ENCODE measurements at regions not wholly inside any gene's neighbourhood (a gene's known extent, or its start where the extent isn't known, plus 50 kb on each side); places are given as distances from the start of the nearest gene placed in this dataset.
A peak's percentile ranks its signal among the peaks of the same experiment; 100 is the strongest.

DNA sequence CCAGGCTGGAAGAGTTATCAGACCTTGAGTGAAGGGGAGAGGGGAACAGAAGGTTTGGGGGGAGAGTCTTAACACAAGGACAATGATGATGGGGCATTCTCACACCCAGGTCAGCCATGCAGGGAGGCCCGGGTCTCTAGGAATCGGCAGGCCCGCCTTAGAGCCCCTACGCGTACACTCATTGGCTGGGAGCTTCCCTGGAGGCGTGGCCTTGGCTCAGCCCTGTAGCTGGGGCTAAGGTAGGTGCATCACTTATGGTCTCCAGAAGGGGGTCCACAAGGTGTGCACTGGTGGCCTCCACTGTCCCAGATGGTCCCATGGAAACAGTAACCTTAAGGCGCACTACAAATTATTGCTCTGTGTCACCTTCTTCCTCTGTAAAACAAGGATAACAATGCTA is 660.1 kb downstream of the MED13L start:
- H3K27ac ChIP-seq: no peak overlapping the region
- DNase-seq (ENCODE audit: low read depth in 1 of 2, low spot score in 1 of 2): no peak
- no peak overlapping the region for H3K4me2 ChIP-seq
- H3K4me3 ChIP-seq: no peak overlapping the region
- 47% methylated on average over 7 of the region's 7 CpGs for WGBS (ENCODE audit: missing lambda C conversion rate)
- 0 out of 3 replicates have a peak, but pooled peaks cover 3% of the 10 kb centered on the region for H3K9me3 ChIP-seq
- no peak for FAIRE-seq
- ATAC-seq: peak in 1 of 2 experiments; percentile 54; a peak in 3 of 6 replicates
- no peaks in the 10 kb centered on the region; the same call in 2 of the 3 replicates for H3K4me1 ChIP-seq
- no peak for TF ChIP-seq CBX2 (IDR thresholded peaks at IDR 0.05; ENCODE audit: borderline replicate concordance, low read depth)
- TF ChIP-seq ZFP36 (IDR thresholded peaks at IDR 0.05; ENCODE audit: borderline replicate concordance, partially characterized antibody): no peak
- TF ChIP-seq ESRRA (IDR thresholded peaks at IDR 0.05; ENCODE audit: borderline replicate concordance, low read length): no peak
- TF ChIP-seq HDAC2 (IDR thresholded peaks at IDR 0.05): no peak
- TF ChIP-seq POLR2A (IDR thresholded peaks at IDR 0.05; ENCODE audit: low read length): no peak
- no peak for TF ChIP-seq MAZ (IDR thresholded peaks at IDR 0.05; ENCODE audit: borderline replicate concordance, low read depth, low read length)
- no peak for TF ChIP-seq FOXS1 (CRISPR knock-in tag; IDR thresholded peaks at IDR 0.05)
- no peak for TF ChIP-seq HMGXB4 (CRISPR knock-in tag; IDR thresholded peaks at IDR 0.05; ENCODE audit: borderline replicate concordance)
- TF ChIP-seq NR3C1 (IDR thresholded peaks at IDR 0.05): no peak
- no peak for TF ChIP-seq HOXB5 (CRISPR knock-in tag; IDR thresholded peaks at IDR 0.05)
- TF ChIP-seq E2F6 (IDR thresholded peaks at IDR 0.05; ENCODE audit: borderline replicate concordance, low read depth): no peak
- no peak for TF ChIP-seq HOXB13 (CRISPR knock-in tag; IDR thresholded peaks at IDR 0.05; ENCODE audit: low read depth)
- ChIA-PET POLR2A (no interaction called here), CTCF (no interaction called here)

- ATAC-seq: no peak
- WGBS (ENCODE audit: missing lambda C conversion rate): 41% methylated on average over 5 of the region's 5 CpGs
- no peak overlapping the region for H3K4me3 ChIP-seq
- H3K9me3 ChIP-seq: 0 out of 3 replicates have a peak, but pooled peaks cover 3% of the 10 kb centered on the region
- no peak for DNase-seq (ENCODE audit: low read depth in 1 of 2, low spot score in 1 of 2)
- no peak for FAIRE-seq
- no peak for TF ChIP-seq E2F6 (IDR thresholded peaks at IDR 0.05; ENCODE audit: borderline replicate concordance, low read depth)
- TF ChIP-seq, protein P1, sequence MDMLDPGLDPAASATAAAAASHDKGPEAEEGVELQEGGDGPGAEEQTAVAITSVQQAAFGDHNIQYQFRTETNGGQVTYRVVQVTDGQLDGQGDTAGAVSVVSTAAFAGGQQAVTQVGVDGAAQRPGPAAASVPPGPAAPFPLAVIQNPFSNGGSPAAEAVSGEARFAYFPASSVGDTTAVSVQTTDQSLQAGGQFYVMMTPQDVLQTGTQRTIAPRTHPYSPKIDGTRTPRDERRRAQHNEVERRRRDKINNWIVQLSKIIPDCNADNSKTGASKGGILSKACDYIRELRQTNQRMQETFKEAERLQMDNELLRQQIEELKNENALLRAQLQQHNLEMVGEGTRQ (IDR thresholded peaks at IDR 0.05): no peak
- no peak for TF ChIP-seq MYC (IDR thresholded peaks at IDR 0.05; ENCODE audit: borderline replicate concordance, low read length)
- ChIA-PET POLR2A (no interaction called here), CTCF (interaction anchor here (1.0 kb wide), 1 partner anchor 11 kb away, joined by 3 read pairs; no protein-coding TSS in a partner anchor)
- no peaks in the 10 kb centered on the region for H3K4me1 ChIP-seq
- no peak overlapping the region for H3K4me2 ChIP-seq
- no peak overlapping the region for H3K27ac ChIP-seq
Observed at GRCh38 chr12:115611477-115611876, 666.0 kb downstream of the MED13L start.

GRCh38 chr12:115609347-115609746 is 668.1 kb downstream of the MED13L start:
- H3K4me2 ChIP-seq: no peak overlapping the region
- 3% methylated on average over 1 of the region's 1 CpG for WGBS (ENCODE audit: missing lambda C conversion rate)
- no peak overlapping the region for H3K4me3 ChIP-seq
- ATAC-seq: no peak
- H3K9me3 ChIP-seq: 0 out of 3 replicates have a peak, but pooled peaks cover 3% of the 10 kb centered on the region
- CTCF ChIA-PET: interaction anchor here (1.4 kb wide), 1 partner anchor 9 kb away, joined by 3 read pairs; no protein-coding TSS in a partner anchor
- no peak for TF ChIP-seq EHF (CRISPR knock-in tag; IDR thresholded peaks at IDR 0.05)
- no peak for TF ChIP-seq EP300 (IDR thresholded peaks at IDR 0.05)
- no peak for TF ChIP-seq CTCF (IDR thresholded peaks at IDR 0.05)
- no peak for TF ChIP-seq ZFP36 (IDR thresholded peaks at IDR 0.05; ENCODE audit: borderline replicate concordance, partially characterized antibody)
- no peak for TF ChIP-seq FOSB (CRISPR knock-in tag; IDR thresholded peaks at IDR 0.05)
- TF ChIP-seq FOSL2 (IDR thresholded peaks at IDR 0.05): no peak
- no peak for TF ChIP-seq FOSL2 (CRISPR knock-in tag; IDR thresholded peaks at IDR 0.05)
- TF ChIP-seq ELK1 (IDR thresholded peaks at IDR 0.05; ENCODE audit: low read depth, low read length): no peak
- TF ChIP-seq E2F6 (IDR thresholded peaks at IDR 0.05; ENCODE audit: borderline replicate concordance, low read depth): no peak
- no peak for TF ChIP-seq CHD2 (IDR thresholded peaks at IDR 0.05; ENCODE audit: low read length, partially characterized antibody)
- no peak for TF ChIP-seq CBX2 (IDR thresholded peaks at IDR 0.05; ENCODE audit: borderline replicate concordance, low read depth)
- TF ChIP-seq SMC3 (IDR thresholded peaks at IDR 0.05): no peak
- POLR2A ChIA-PET: no interaction called here
- H3K4me1 ChIP-seq: no peaks in the 10 kb centered on the region
- DNase-seq (ENCODE audit: low read depth in 1 of 2, low spot score in 1 of 2): no peak
- FAIRE-seq: no peak
- H3K27ac ChIP-seq: no peak overlapping the region

All from A549 (cell line).